HG03025 (cell line): ENCODE measurements at regions not wholly inside any gene's neighbourhood (a gene's known extent, or its start where the extent isn't known, plus 50 kb on each side); places are given as distances from the start of the nearest gene placed in this dataset.

Source experiments
- ATAC-seq: cut with Tn5 transposase; IDR thresholded peaks from one replicate; pipeline ENCODE4 v1.9.1; 2021; ENCODE audit warnings: mild to moderate bottlenecking, moderate library complexity; ENCODE audit not compliant: unreplicated experiment, low FRiP score

- no peak for ATAC-seq
Measured at GRCh38 chr4:170157670-170158069, 67.9 kb upstream of the AADAT start.

- ATAC-seq, result no peak
Measured at GRCh38 chr4:170145120-170145519, 55.4 kb upstream of the AADAT start.

GRCh38 chr4:170139764-170140163, 50.0 kb upstream of the AADAT start:
- ATAC-seq, result no peak
